Fibroblast of the aortic adventitia (primary cell): ENCODE measurements at regions not wholly inside any gene's neighbourhood (a gene's known extent, or its start where the extent isn't known, plus 50 kb on each side); places are given as distances from the start of the nearest gene placed in this dataset.

ENCODE experiments used
- DNase-seq: peaks from one replicate; pipeline ENCODE4 v3.0.0-alpha.2; 2010; ENCODE audit warnings: low read depth
- H3K4me3 ChIP-seq: 2 replicates; pipeline ENCODE4 v1.5.1; 2011; ENCODE audit warnings: low read depth, mild to moderate bottlenecking, control low read depth, low read length, moderate library complexity
- CTCF ChIP-seq: IDR thresholded peaks from 2 replicates; pipeline ENCODE4 v1.5.1; 2011; ENCODE audit warnings: mild to moderate bottlenecking, low read length, control low read depth, inconsistent platforms; ENCODE audit not compliant: insufficient read depth

GRCh38 chr12:91926848-91927247, 218.8 kb downstream of the BTG1 start:
- H3K4me3 ChIP-seq = no peak overlapping the region
- no peak for TF ChIP-seq CTCF

GRCh38 chr12:91924827-91925226, 220.8 kb downstream of the BTG1 start:
- DNase-seq = no peak
- no peak for TF ChIP-seq CTCF

More at GRCh38 chr12:91926848-91927247, 218.8 kb downstream of the BTG1 start:
- peak; percentile 30 for DNase-seq

GRCh38 chr12:91923864-91924263, 221.8 kb downstream of the BTG1 start:
- no peak for TF ChIP-seq CTCF
- no peak overlapping the region for H3K4me3 ChIP-seq
- DNase-seq = no peak

More at GRCh38 chr12:91924827-91925226, 220.8 kb downstream of the BTG1 start:
- no peak overlapping the region for H3K4me3 ChIP-seq

GRCh38 chr12:91922674-91923073, 223.0 kb downstream of the BTG1 start:
- DNase-seq = peak; percentile 10
- TF ChIP-seq CTCF = no peak
- no peak overlapping the region for H3K4me3 ChIP-seq

GRCh38 chr12:91922139-91922538, 223.5 kb downstream of the BTG1 start:
- DNase-seq = peak; percentile 6
- no peak for TF ChIP-seq CTCF
- H3K4me3 ChIP-seq = no peak overlapping the region

GRCh38 chr12:91921555-91921954, 224.1 kb downstream of the BTG1 start:
- no peak for DNase-seq
- TF ChIP-seq CTCF = no peak
- no peak overlapping the region for H3K4me3 ChIP-seq

- no peak for DNase-seq
- no peak overlapping the region for H3K4me3 ChIP-seq
- TF ChIP-seq CTCF = no peak
Observed at GRCh38 chr12:91920741-91921140, 224.9 kb downstream of the BTG1 start.
